Endodermal cell (in vitro differentiated cells): ENCODE measurements at regions not wholly inside any gene's neighbourhood (a gene's known extent, or its start where the extent isn't known, plus 50 kb on each side); places are given as distances from the start of the nearest gene placed in this dataset.

ENCODE experiments used
- DNase-seq: peaks from one replicate; pipeline ENCODE4 v3.0.0-alpha.2; 2017
- H3K27ac ChIP-seq: 2 replicates; pipeline ENCODE4 v1.5.1; 2013; ENCODE audit warnings: mild to moderate bottlenecking, low read depth, low read length, moderate library complexity
- H3K27me3 ChIP-seq: 2 replicates; pipeline ENCODE4 v1.6.1; 2013; ENCODE audit warnings: mild to moderate bottlenecking, low read length, moderate library complexity; ENCODE audit not compliant: insufficient read depth, control insufficient read depth, poor library complexity, severe bottlenecking
- H3K36me3 ChIP-seq: 2 replicates; pipeline ENCODE4 v1.7.0; 2013; ENCODE audit warnings: mild to moderate bottlenecking, low read length, moderate library complexity; ENCODE audit not compliant: control insufficient read depth, insufficient read depth
- H3K4me1 ChIP-seq: one replicate; pipeline ENCODE4 v1.7.0; 2013; ENCODE audit warnings: low read length; ENCODE audit not compliant: control insufficient read depth, insufficient read depth
- H3K4me3 ChIP-seq: 2 replicates; pipeline ENCODE4 v1.5.1; 2013; ENCODE audit warnings: mild to moderate bottlenecking, low read length, moderate library complexity
- H3K9ac ChIP-seq: 2 replicates; pipeline ENCODE4 v1.6.1; 2013; ENCODE audit warnings: mild to moderate bottlenecking, low read length, moderate library complexity; ENCODE audit not compliant: poor library complexity, severe bottlenecking; ENCODE audit errors: extremely low read depth
- H3K9me3 ChIP-seq: 2 replicates; pipeline ENCODE4 v1.6.1; 2013; ENCODE audit warnings: mild to moderate bottlenecking, low read length, moderate library complexity; ENCODE audit not compliant: control insufficient read depth
- H3K27ac Mint-ChIP-seq: 2 replicates; pipeline ENCODE4 v1.8.0; 2020; ENCODE audit warnings: mixed read lengths
- H3K27me3 Mint-ChIP-seq: 2 replicates; pipeline ENCODE4 v1.8.0; 2021; ENCODE audit warnings: mild to moderate bottlenecking, mixed read lengths; ENCODE audit not compliant: insufficient read depth
- H3K36me3 Mint-ChIP-seq: 2 replicates; pipeline ENCODE4 v1.8.0; 2020; ENCODE audit warnings: low read depth, mixed read lengths
- H3K4me1 Mint-ChIP-seq: 2 replicates; pipeline ENCODE4 v1.8.0; 2020; ENCODE audit warnings: mixed read lengths
- H3K4me3 Mint-ChIP-seq: 2 replicates; pipeline ENCODE4 v1.8.0; 2020; ENCODE audit warnings: mild to moderate bottlenecking, moderate library complexity, mixed read lengths
- H3K9me3 Mint-ChIP-seq: 2 replicates; pipeline ENCODE4 v1.8.0; 2020; ENCODE audit warnings: mild to moderate bottlenecking, mixed read lengths
- CTCF ChIP-seq: fragments of 200-600 bp; sonication (generic); conservative IDR thresholded peaks from 2 replicates; pipeline ENCODE4 v1.5.0; 2021; ENCODE audit warnings: antibody characterized with exemption, mild to moderate bottlenecking
- WGBS, 2 experiments: methylation state at CpG; one replicate each; pipeline versions ENCODE4 v1.1.5 to v1.1.7; 2013; ENCODE audit warnings: missing lambda C conversion rate in 2 of 2, mixed read lengths in 1 of 2; ENCODE audit not compliant: insufficient coverage in 1 of 2, insufficient read length in 1 of 2; 5-methylcytosine and 5-hydroxymethylcytosine counted together

- WGBS, 2 experiments: 94 to 97% methylated on average over 5 of the region's 5 CpGs
- Histone ChIP-seq H3K4me1 (no peaks in the 10 kb centered on the region), H3K9me3 (no peaks in the 10 kb centered on the region), H3K27me3 (no peaks in the 10 kb centered on the region), H3K9ac (no peak overlapping the region), H3K4me3 (no peak overlapping the region), H3K36me3 (no peaks in the 10 kb centered on the region), H3K27ac (no peak overlapping the region)
- H3K4me1 Mint-ChIP-seq: no peaks in the 10 kb centered on the region
- H3K36me3 Mint-ChIP-seq: no peaks in the 10 kb centered on the region
- no peak overlapping the region for H3K27ac Mint-ChIP-seq
- H3K9me3 Mint-ChIP-seq: no peaks in the 10 kb centered on the region
- peaks cover 3% of the 10 kb centered on the region for H3K27me3 Mint-ChIP-seq
- no peak for TF ChIP-seq CTCF
- DNase-seq: no peak
- H3K4me3 Mint-ChIP-seq: no peak overlapping the region
These were observed 172.8 kb downstream of the ARL4C start for GRCh38 chr2:234324116-234324515.

- DNase-seq: no peak
These were observed 174.0 kb downstream of the ARL4C start for GRCh38 chr2:234322766-234323465.

GRCh38 chr2:234320066-234320465 is 176.8 kb downstream of the ARL4C start:
- 94 to 100% methylated on average over 1 to 3 of the region's 3 CpGs for WGBS, 2 experiments
- no peak overlapping the region for H3K4me3 Mint-ChIP-seq

More at GRCh38 chr2:234322766-234323465, 174.0 kb downstream of the ARL4C start:
- Mint-ChIP-seq H3K36me3 (no peaks in the 10 kb centered on the region), H3K27me3 (peaks cover 3% of the 10 kb centered on the region), H3K4me1 (no peaks in the 10 kb centered on the region), H3K4me3 (no peak overlapping the region), H3K9me3 (no peaks in the 10 kb centered on the region), H3K27ac (no peak overlapping the region)
- Histone ChIP-seq H3K27me3 (no peaks in the 10 kb centered on the region), H3K9me3 (no peaks in the 10 kb centered on the region), H3K9ac (no peak overlapping the region), H3K4me3 (no peak overlapping the region), H3K27ac (no peak overlapping the region), H3K36me3 (no peaks in the 10 kb centered on the region), H3K4me1 (no peaks in the 10 kb centered on the region)
- no peak for TF ChIP-seq CTCF
- WGBS, 2 experiments: 92% methylated on average over 2 of the region's 2 CpGs; no CpG with 5 or more reads in 1 of the 2 experiments

More at GRCh38 chr2:234320066-234320465, 176.8 kb downstream of the ARL4C start:
- no peaks in the 10 kb centered on the region for H3K36me3 ChIP-seq
- H3K27ac ChIP-seq: no peak overlapping the region
- Mint-ChIP-seq H3K27ac (no peak overlapping the region), H3K36me3 (no peaks in the 10 kb centered on the region), H3K27me3 (no peaks in the 10 kb centered on the region), H3K9me3 (no peaks in the 10 kb centered on the region), H3K4me1 (no peaks in the 10 kb centered on the region)
- no peak for TF ChIP-seq CTCF
- no peak overlapping the region for H3K9ac ChIP-seq
- H3K27me3 ChIP-seq: no peaks in the 10 kb centered on the region
- H3K4me1 ChIP-seq: no peaks in the 10 kb centered on the region
- no peaks in the 10 kb centered on the region for H3K9me3 ChIP-seq
- H3K4me3 ChIP-seq: no peak overlapping the region
- DNase-seq: no peak
